ENCODE measurements at regions not wholly inside any gene's neighbourhood (a gene's known extent, or its start where the extent isn't known, plus 50 kb on each side); places are given as distances from the start of the nearest gene placed in this dataset.

DNA sequence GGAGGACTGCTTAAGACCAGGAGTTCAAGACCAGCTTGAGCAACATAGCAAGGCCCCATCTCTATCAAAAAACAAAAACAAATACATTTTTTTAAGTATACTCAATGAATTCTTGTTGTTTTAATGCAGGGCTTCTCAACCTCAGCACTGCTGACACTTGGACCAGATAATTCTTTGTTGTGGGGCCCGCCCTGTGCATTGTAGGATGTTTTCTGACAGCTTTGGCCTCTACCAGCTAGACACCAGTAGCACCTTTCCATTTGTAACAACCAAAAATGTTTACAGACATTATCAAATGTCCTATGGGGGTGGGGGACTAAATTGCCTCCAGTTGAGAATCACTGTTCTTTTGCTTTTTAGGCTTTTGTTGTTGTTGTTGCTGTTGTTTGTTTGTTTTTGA is 128.1 kb upstream of the MDM1 start:
- TF ChIP-seq YY1 (IDR thresholded peaks at IDR 0.05; ENCODE audit: low read depth) (no peak), EP300 (IDR thresholded peaks at IDR 0.05; ENCODE audit: borderline replicate concordance in 1 of 2, low read depth in 1 of 2, low read length in 1 of 2) (no peak), CTCF (IDR thresholded peaks at IDR 0.05) (no peak), TAF1 (IDR thresholded peaks at IDR 0.05; ENCODE audit: borderline replicate concordance, low read depth, low read length) (no peak), POLR2AphosphoS5 (IDR thresholded peaks at IDR 0.05; ENCODE audit: low read depth, low read length) (no peak), EZH2phosphoT487 (IDR thresholded peaks at IDR 0.05; ENCODE audit: borderline replicate concordance, low read depth) (no peak), USF2 (IDR thresholded peaks at IDR 0.05; ENCODE audit: borderline replicate concordance, low read depth, low read length) (no peak), FOXM1 (IDR thresholded peaks at IDR 0.05; ENCODE audit: low read depth) (no peak), RFX5 (IDR thresholded peaks at IDR 0.05; ENCODE audit: low read length) (no peak)
- TF ChIP-seq, protein P1, sequence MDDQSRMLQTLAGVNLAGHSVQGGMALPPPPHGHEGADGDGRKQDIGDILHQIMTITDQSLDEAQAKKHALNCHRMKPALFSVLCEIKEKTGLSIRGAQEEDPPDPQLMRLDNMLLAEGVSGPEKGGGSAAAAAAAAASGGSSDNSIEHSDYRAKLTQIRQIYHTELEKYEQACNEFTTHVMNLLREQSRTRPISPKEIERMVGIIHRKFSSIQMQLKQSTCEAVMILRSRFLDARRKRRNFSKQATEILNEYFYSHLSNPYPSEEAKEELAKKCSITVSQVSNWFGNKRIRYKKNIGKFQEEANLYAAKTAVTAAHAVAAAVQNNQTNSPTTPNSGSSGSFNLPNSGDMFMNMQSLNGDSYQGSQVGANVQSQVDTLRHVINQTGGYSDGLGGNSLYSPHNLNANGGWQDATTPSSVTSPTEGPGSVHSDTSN (IDR thresholded peaks at IDR 0.05) = no peak
- TF ChIP-seq, protein P2, sequence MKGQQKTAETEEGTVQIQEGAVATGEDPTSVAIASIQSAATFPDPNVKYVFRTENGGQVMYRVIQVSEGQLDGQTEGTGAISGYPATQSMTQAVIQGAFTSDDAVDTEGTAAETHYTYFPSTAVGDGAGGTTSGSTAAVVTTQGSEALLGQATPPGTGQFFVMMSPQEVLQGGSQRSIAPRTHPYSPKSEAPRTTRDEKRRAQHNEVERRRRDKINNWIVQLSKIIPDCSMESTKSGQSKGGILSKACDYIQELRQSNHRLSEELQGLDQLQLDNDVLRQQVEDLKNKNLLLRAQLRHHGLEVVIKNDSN (IDR thresholded peaks at IDR 0.05; ENCODE audit: borderline replicate concordance, low read depth) = no peak
